ENCODE measurements at regions not wholly inside any gene's neighbourhood (a gene's known extent, or its start where the extent isn't known, plus 50 kb on each side); places are given as distances from the start of the nearest gene placed in this dataset.
A peak's percentile ranks its signal among the peaks of the same experiment; 100 is the strongest.

GRCh38 chr14:85468816-85469215, 61.1 kb upstream of the FLRT2 start:
- TF ChIP-seq EZH2 (IDR thresholded peaks at IDR 0.05; ENCODE audit: borderline replicate concordance) (no peak), CTCF (IDR thresholded peaks at IDR 0.05; ENCODE audit: poor library complexity) (no peak), EZH2phosphoT487 (IDR thresholded peaks at IDR 0.05; ENCODE audit: low read depth, severe bottlenecking, unreplicated experiment) (no peak)
- H3K4me1 ChIP-seq (ENCODE audit: insufficient read depth) = peaks cover 12% of the 10 kb centered on the region
- no peaks in the 10 kb centered on the region for H3K79me2 ChIP-seq
- H3K4me3 ChIP-seq = no peak overlapping the region
- WGBS (ENCODE audit: low lambda C conversion rate, missing lambda C conversion rate) = 23% methylated on average over 2 of the region's 2 CpGs
- no peak for DNase-seq (ENCODE audit: low spot score)
- H3K36me3 ChIP-seq (replicated peaks; ENCODE audit: insufficient read depth, low read depth) = no peaks in the 10 kb centered on the region
- H2AFZ ChIP-seq = no peak overlapping the region
- H3K9me2 ChIP-seq (replicated peaks; ENCODE audit: insufficient read depth) = no peaks in the 10 kb centered on the region
- no peaks in the 10 kb centered on the region for H4K20me1 ChIP-seq (ENCODE audit: insufficient read depth, poor library complexity, severe bottlenecking)
- no peak overlapping the region for H3K4me2 ChIP-seq
- H3K27me3 ChIP-seq = no peaks in the 10 kb centered on the region
- H3K9me3 ChIP-seq (ENCODE audit: low read depth) = no peaks in the 10 kb centered on the region
- no peak overlapping the region for H3K27ac ChIP-seq

- H2AFZ ChIP-seq = no peak overlapping the region
- no peak for TF ChIP-seq EZH2phosphoT487 (IDR thresholded peaks at IDR 0.05; ENCODE audit: low read depth, severe bottlenecking, unreplicated experiment)
- no peak for TF ChIP-seq CTCF (IDR thresholded peaks at IDR 0.05; ENCODE audit: poor library complexity)
- no peak for TF ChIP-seq EZH2 (IDR thresholded peaks at IDR 0.05; ENCODE audit: borderline replicate concordance)
These were observed 58.8 kb upstream of the FLRT2 start for GRCh38 chr14:85471156-85471555.

GRCh38 chr14:85471744-85472143, 58.2 kb upstream of the FLRT2 start:
- no peaks in the 10 kb centered on the region for H3K27me3 ChIP-seq
- H3K79me2 ChIP-seq = no peaks in the 10 kb centered on the region
- no peaks in the 10 kb centered on the region for H3K9me2 ChIP-seq (replicated peaks; ENCODE audit: insufficient read depth)
- peak; percentile 32 for DNase-seq (ENCODE audit: low spot score)
- H3K9me3 ChIP-seq (ENCODE audit: low read depth) = no peaks in the 10 kb centered on the region
- TF ChIP-seq CTCF (IDR thresholded peaks at IDR 0.05; ENCODE audit: poor library complexity) (no peak), EZH2 (IDR thresholded peaks at IDR 0.05; ENCODE audit: borderline replicate concordance) (no peak), EZH2phosphoT487 (IDR thresholded peaks at IDR 0.05; ENCODE audit: low read depth, severe bottlenecking, unreplicated experiment) (no peak)
- H4K20me1 ChIP-seq (ENCODE audit: insufficient read depth, poor library complexity, severe bottlenecking) = no peaks in the 10 kb centered on the region
- H3K4me3 ChIP-seq = no peak overlapping the region
- no peak overlapping the region for H3K4me2 ChIP-seq
- WGBS (ENCODE audit: low lambda C conversion rate, missing lambda C conversion rate) = 22% methylated on average over 4 of the region's 4 CpGs
- H3K27ac ChIP-seq = peak overlapping the region; percentile 20
- peaks cover 18% of the 10 kb centered on the region for H3K4me1 ChIP-seq (ENCODE audit: insufficient read depth)
- H2AFZ ChIP-seq = no peak overlapping the region
- no peaks in the 10 kb centered on the region for H3K36me3 ChIP-seq (replicated peaks; ENCODE audit: insufficient read depth, low read depth)

More at GRCh38 chr14:85471156-85471555, 58.8 kb upstream of the FLRT2 start:
- Histone ChIP-seq H3K79me2 (no peaks in the 10 kb centered on the region), H3K27me3 (no peaks in the 10 kb centered on the region), H3K4me2 (no peak overlapping the region), H3K4me3 (no peak overlapping the region), H3K9me2 (replicated peaks; ENCODE audit: insufficient read depth) (no peaks in the 10 kb centered on the region), H3K36me3 (replicated peaks; ENCODE audit: insufficient read depth, low read depth) (no peaks in the 10 kb centered on the region), H4K20me1 (ENCODE audit: insufficient read depth, poor library complexity, severe bottlenecking) (no peaks in the 10 kb centered on the region), H3K27ac (peak overlapping the region; percentile 14), H3K4me1 (ENCODE audit: insufficient read depth) (peaks cover 18% of the 10 kb centered on the region), H3K9me3 (ENCODE audit: low read depth) (no peaks in the 10 kb centered on the region)
- no peak for DNase-seq (ENCODE audit: low spot score)

- no peak overlapping the region for H2AFZ ChIP-seq
- DNase-seq (ENCODE audit: low spot score) = no peak
- no peak for TF ChIP-seq CTCF (IDR thresholded peaks at IDR 0.05; ENCODE audit: poor library complexity)
- no peak for TF ChIP-seq EZH2 (IDR thresholded peaks at IDR 0.05; ENCODE audit: borderline replicate concordance)
- TF ChIP-seq EZH2phosphoT487 (IDR thresholded peaks at IDR 0.05; ENCODE audit: low read depth, severe bottlenecking, unreplicated experiment) = no peak
- no peaks in the 10 kb centered on the region for H3K79me2 ChIP-seq
- H3K27ac ChIP-seq = no peak overlapping the region
- WGBS (ENCODE audit: low lambda C conversion rate, missing lambda C conversion rate) = 77% methylated on average over 2 of the region's 2 CpGs
- H3K4me2 ChIP-seq = no peak overlapping the region
- H4K20me1 ChIP-seq (ENCODE audit: insufficient read depth, poor library complexity, severe bottlenecking) = no peaks in the 10 kb centered on the region
- no peaks in the 10 kb centered on the region for H3K27me3 ChIP-seq
- peaks cover 18% of the 10 kb centered on the region for H3K4me1 ChIP-seq (ENCODE audit: insufficient read depth)
- no peak overlapping the region for H3K4me3 ChIP-seq
- H3K9me2 ChIP-seq (replicated peaks; ENCODE audit: insufficient read depth) = no peaks in the 10 kb centered on the region
- no peaks in the 10 kb centered on the region for H3K36me3 ChIP-seq (replicated peaks; ENCODE audit: insufficient read depth, low read depth)
- no peaks in the 10 kb centered on the region for H3K9me3 ChIP-seq (ENCODE audit: low read depth)
These were observed 55.5 kb upstream of the FLRT2 start for GRCh38 chr14:85474431-85474830.
